NCI-H146 (cell line): ENCODE measurements at regions not wholly inside any gene's neighbourhood (a gene's known extent, or its start where the extent isn't known, plus 50 kb on each side); places are given as distances from the start of the nearest gene placed in this dataset.
A peak's percentile ranks its signal among the peaks of the same experiment; 100 is the strongest.
"Not testable (repeated sequence)": the region's sequence is repeated elsewhere in the genome, so short reads cannot be mapped to it uniquely, and the experiment has no call there.

Experiments used
- DNase-seq: peaks from one replicate; lab custom pipeline; 2025; lab: John Stamatoyannopoulos, UW

GRCh38 chrX:46223499-46223898, 321.7 kb downstream of the ZNF674 start:
- not testable (repeated sequence) for DNase-seq

GRCh38 chrX:46220822-46221221, 324.4 kb downstream of the ZNF674 start:
- DNase-seq: no peak

- no peak for DNase-seq
Measured at GRCh38 chrX:46218373-46218772, 326.8 kb downstream of the ZNF674 start.

- DNase-seq: no peak
Measured at GRCh38 chrX:46216406-46216805, 328.8 kb downstream of the ZNF674 start.

- DNase-seq: no peak
Measured at GRCh38 chrX:46211079-46211478, 334.1 kb downstream of the ZNF674 start.

GRCh38 chrX:46209768-46210167, 335.5 kb downstream of the ZNF674 start:
- DNase-seq: no peak

GRCh38 chrX:46209037-46209436, 336.2 kb downstream of the ZNF674 start:
- no peak for DNase-seq

- no peak for DNase-seq
Measured at GRCh38 chrX:46208225-46208854, 336.9 kb downstream of the ZNF674 start.

- no peak for DNase-seq
Measured at GRCh38 chrX:46204721-46205422, 340.3 kb downstream of the ZNF674 start.

- peak; percentile 68 for DNase-seq
Measured at GRCh38 chrX:46202733-46203514, 342.3 kb downstream of the ZNF674 start.

- DNase-seq: no peak
Measured at GRCh38 chrX:46200413-46200812, 344.8 kb downstream of the ZNF674 start.

- no peak for DNase-seq
Measured at GRCh38 chrX:46198858-46199257, 346.4 kb downstream of the ZNF674 start.

- not testable (repeated sequence) for DNase-seq
Measured at GRCh38 chrX:46186811-46187106, 358.5 kb downstream of the ZNF674 start.

- no peak for DNase-seq
Measured at GRCh38 chrX:46185923-46186810, 359.1 kb downstream of the ZNF674 start.

- DNase-seq: no peak
Measured at GRCh38 chrX:46184749-46185148, 360.5 kb downstream of the ZNF674 start.

- DNase-seq: no peak
Measured at GRCh38 chrX:46180258-46180687, 364.9 kb downstream of the ZNF674 start.

GRCh38 chrX:46179748-46180147, 365.5 kb downstream of the ZNF674 start:
- DNase-seq: no peak

- DNase-seq: no peak
Measured at GRCh38 chrX:46178763-46179162, 366.5 kb downstream of the ZNF674 start.

- DNase-seq: no peak
Measured at GRCh38 chrX:46173159-46173558, 372.1 kb downstream of the ZNF674 start.

- not testable (repeated sequence) for DNase-seq
Measured at GRCh38 chrX:46171457-46171856, 373.8 kb downstream of the ZNF674 start.

- DNase-seq: no peak
Measured at GRCh38 chrX:46169808-46170207, 375.4 kb downstream of the ZNF674 start.

GRCh38 chrX:46168254-46168653, 377.0 kb downstream of the ZNF674 start:
- no peak for DNase-seq
